HUES6 (cell line): ENCODE measurements at regions not wholly inside any gene's neighbourhood (a gene's known extent, or its start where the extent isn't known, plus 50 kb on each side); places are given as distances from the start of the nearest gene placed in this dataset.

ENCODE experiments used
- H3K27ac ChIP-seq: 2 replicates; pipeline ENCODE4 v1.7.0; 2013; ENCODE audit warnings: low read depth, mild to moderate bottlenecking, low read length, inconsistent platforms
- H3K27me3 ChIP-seq: 2 replicates; pipeline ENCODE4 v1.6.1; 2013; ENCODE audit warnings: low read length; ENCODE audit not compliant: control insufficient read depth, insufficient read depth
- H3K36me3 ChIP-seq: 2 replicates; pipeline ENCODE4 v1.6.1; 2013; ENCODE audit warnings: low read length; ENCODE audit not compliant: control insufficient read depth, insufficient read depth
- H3K4me1 ChIP-seq: 2 replicates; pipeline ENCODE4 v1.6.1; 2013; ENCODE audit warnings: low read length; ENCODE audit not compliant: control insufficient read depth, insufficient read depth
- H3K4me3 ChIP-seq: 2 replicates; pipeline ENCODE4 v1.5.1; 2013; ENCODE audit warnings: low read depth, low read length
- H3K9ac ChIP-seq: one replicate; pipeline ENCODE4 v1.6.1; 2013; ENCODE audit warnings: mild to moderate bottlenecking, low read length
- H3K9me3 ChIP-seq: 2 replicates; pipeline ENCODE4 v1.6.1; 2013; ENCODE audit warnings: low read depth, low read length; ENCODE audit not compliant: control insufficient read depth, insufficient read depth

GRCh38 chr3:81406318-81406717 lies 355.1 kb downstream of the GBE1 start:
- no peak overlapping the region for H3K27ac ChIP-seq
- no peaks in the 10 kb centered on the region for H3K36me3 ChIP-seq

GRCh38 chr3:81395739-81396513 lies 365.5 kb downstream of the GBE1 start:
- Histone ChIP-seq H3K27ac (no peak overlapping the region), H3K27me3 (no peaks in the 10 kb centered on the region), H3K9ac (no peak overlapping the region), H3K4me3 (no peak overlapping the region), H3K9me3 (no peaks in the 10 kb centered on the region), H3K4me1 (no peaks in the 10 kb centered on the region), H3K36me3 (no peaks in the 10 kb centered on the region)

More at GRCh38 chr3:81406318-81406717, 355.1 kb downstream of the GBE1 start:
- Histone ChIP-seq H3K27me3 (no peaks in the 10 kb centered on the region), H3K4me1 (no peaks in the 10 kb centered on the region), H3K9me3 (no peaks in the 10 kb centered on the region), H3K9ac (no peak overlapping the region), H3K4me3 (no peak overlapping the region)

- Histone ChIP-seq H3K36me3 (no peaks in the 10 kb centered on the region), H3K27ac (no peak overlapping the region), H3K9me3 (no peaks in the 10 kb centered on the region), H3K27me3 (no peaks in the 10 kb centered on the region), H3K9ac (no peak overlapping the region), H3K4me1 (no peaks in the 10 kb centered on the region), H3K4me3 (no peak overlapping the region)
Observed at GRCh38 chr3:81394651-81395524, 366.6 kb downstream of the GBE1 start.

- H3K36me3 ChIP-seq: no peaks in the 10 kb centered on the region
- H3K9me3 ChIP-seq: no peaks in the 10 kb centered on the region
- no peak overlapping the region for H3K9ac ChIP-seq
- no peaks in the 10 kb centered on the region for H3K27me3 ChIP-seq
- H3K27ac ChIP-seq: no peak overlapping the region
- no peak overlapping the region for H3K4me3 ChIP-seq
- no peaks in the 10 kb centered on the region for H3K4me1 ChIP-seq
Observed at GRCh38 chr3:81393251-81393650, 368.2 kb downstream of the GBE1 start.

- Histone ChIP-seq H3K27ac (no peak overlapping the region), H3K4me1 (no peaks in the 10 kb centered on the region)
Observed at GRCh38 chr3:81390796-81391195, 370.6 kb downstream of the GBE1 start.

GRCh38 chr3:81388191-81388590 lies 373.3 kb downstream of the GBE1 start:
- Histone ChIP-seq H3K4me1 (no peaks in the 10 kb centered on the region), H3K9ac (no peak overlapping the region), H3K9me3 (no peaks in the 10 kb centered on the region), H3K36me3 (no peaks in the 10 kb centered on the region), H3K27ac (no peak overlapping the region), H3K4me3 (no peak overlapping the region), H3K27me3 (no peaks in the 10 kb centered on the region)

More at GRCh38 chr3:81390796-81391195, 370.6 kb downstream of the GBE1 start:
- Histone ChIP-seq H3K36me3 (no peaks in the 10 kb centered on the region), H3K4me3 (no peak overlapping the region), H3K9me3 (no peaks in the 10 kb centered on the region), H3K9ac (no peak overlapping the region), H3K27me3 (no peaks in the 10 kb centered on the region)

- no peak overlapping the region for H3K27ac ChIP-seq
- no peaks in the 10 kb centered on the region for H3K27me3 ChIP-seq
- H3K9me3 ChIP-seq: no peaks in the 10 kb centered on the region
- no peaks in the 10 kb centered on the region for H3K4me1 ChIP-seq
- no peak overlapping the region for H3K4me3 ChIP-seq
- H3K36me3 ChIP-seq: no peaks in the 10 kb centered on the region
- no peak overlapping the region for H3K9ac ChIP-seq
Observed at GRCh38 chr3:81382470-81382869, 379.0 kb downstream of the GBE1 start.

- H3K9me3 ChIP-seq: no peaks in the 10 kb centered on the region
- H3K4me3 ChIP-seq: no peak overlapping the region
- no peaks in the 10 kb centered on the region for H3K36me3 ChIP-seq
- H3K9ac ChIP-seq: no peak overlapping the region
- no peaks in the 10 kb centered on the region for H3K27me3 ChIP-seq
- H3K4me1 ChIP-seq: peaks cover 7% of the 10 kb centered on the region; the same call in 1 of the 2 replicates
- no peak overlapping the region for H3K27ac ChIP-seq
Observed at GRCh38 chr3:81380234-81380633, 381.2 kb downstream of the GBE1 start.

- H3K9me3 ChIP-seq: no peaks in the 10 kb centered on the region
- no peaks in the 10 kb centered on the region for H3K36me3 ChIP-seq
- H3K4me3 ChIP-seq: no peak overlapping the region
- H3K4me1 ChIP-seq: peaks cover 12% of the 10 kb centered on the region; the same call in 1 of the 2 replicates
- H3K27ac ChIP-seq: no peak overlapping the region
- H3K27me3 ChIP-seq: no peaks in the 10 kb centered on the region
- no peak overlapping the region for H3K9ac ChIP-seq
Observed at GRCh38 chr3:81378552-81379293, 382.7 kb downstream of the GBE1 start.

- Histone ChIP-seq H3K4me1 (peaks cover 12% of the 10 kb centered on the region; the same call in 1 of the 2 replicates), H3K9ac (no peak overlapping the region), H3K27ac (no peak overlapping the region), H3K36me3 (no peaks in the 10 kb centered on the region), H3K27me3 (no peaks in the 10 kb centered on the region), H3K9me3 (no peaks in the 10 kb centered on the region), H3K4me3 (no peak overlapping the region)
Observed at GRCh38 chr3:81375921-81376320, 385.5 kb downstream of the GBE1 start.
